Tibial nerve (tissue), 4 donors: ENCODE measurements at regions not wholly inside any gene's neighbourhood (a gene's known extent, or its start where the extent isn't known, plus 50 kb on each side); places are given as distances from the start of the nearest gene placed in this dataset.

Experiments used
- CTCF ChIP-seq, 5 experiments: fragments of 200-600 bp in 3 of 5; fragments of 450-650 bp in 2 of 5; sonication (generic) in 3 of 5; IDR thresholded peaks; one replicate each; pipeline ENCODE4 v1.5.1; 2016 to 2019; ENCODE audit warnings: antibody characterized with exemption in 5 of 5, mild to moderate bottlenecking in 3 of 5, moderate library complexity in 2 of 5
- EP300 ChIP-seq, 2 donors: sonication (generic); formaldehyde crosslinking; IDR thresholded peaks; one replicate each; pipeline ENCODE4 v1.6.1; 2017; ENCODE audit warnings: antibody characterized with exemption in 2 of 2, mild to moderate bottlenecking in 1 of 2
- POLR2A ChIP-seq, 2 donors: fragments of 450-650 bp; IDR thresholded peaks; one replicate each; pipeline ENCODE4 v1.6.1; 2017; ENCODE audit warnings: antibody characterized with exemption in 2 of 2, mild to moderate bottlenecking in 2 of 2, moderate library complexity in 2 of 2

GRCh38 chr13:50684366-50684765 is 159.1 kb downstream of the DLEU7 start:
- TF ChIP-seq EP300 (IDR thresholded peaks at IDR 0.05) (no peak), POLR2A (IDR thresholded peaks at IDR 0.05) (no peak), CTCF (IDR thresholded peaks at IDR 0.05) (no peak)
